PC-3 (cell line): ENCODE measurements at regions not wholly inside any gene's neighbourhood (a gene's known extent, or its start where the extent isn't known, plus 50 kb on each side); places are given as distances from the start of the nearest gene placed in this dataset.
"Not testable (repeated sequence)": the region's sequence is repeated elsewhere in the genome, so short reads cannot be mapped to it uniquely, and the experiment has no call there.

Source experiments
- ATAC-seq: fragments of 200-7000 bp; cut with Tn5 transposase; 2 replicates; pipeline ENCODE4 v1.9.1; 2020; ENCODE audit warnings: mild to moderate bottlenecking, moderate library complexity
- BruUV-seq: library from RNA; stranded (reverse); fragments of 400-500 nt; replicated peaks from 2 replicates; lab custom pipeline; 2021; lab: Mats Ljungman, UMichigan
- CTCF ChIA-PET: fragments of 300-600 bp; sonication (Branson Sonifier 250); formaldehyde crosslinking; loops from one replicate; lab custom pipeline; 2022; ENCODE audit warnings: antibody characterized with exemption; lab: Charles Lee
- POLR2A ChIA-PET: fragments of 300-600 bp; sonication (Branson Sonifier 250); formaldehyde crosslinking; loops from one replicate; lab custom pipeline; 2022; ENCODE audit warnings: antibody characterized with exemption; ENCODE audit not compliant: unreplicated experiment; lab: Charles Lee
- DNase-seq: peaks from one replicate; pipeline ENCODE4 v3.0.0-alpha.2; 2015
- H2AFZ ChIP-seq: fragments of 300-600 bp; sonication (generic); 2 replicates; pipeline ENCODE4 v1.6.0; 2016; ENCODE audit warnings: antibody characterized with exemption, low read length
- H3F3A ChIP-seq: fragments of 300-600 bp; sonication (generic); one replicate; pipeline ENCODE4 v1.6.0; 2017; ENCODE audit warnings: antibody characterized with exemption, low read length, control low read depth, mild to moderate bottlenecking; ENCODE audit not compliant: unreplicated experiment
- H3K27ac ChIP-seq: fragments of 300-600 bp; sonication (generic); 2 replicates; pipeline ENCODE4 v1.5.1; 2016; ENCODE audit warnings: mild to moderate bottlenecking, low read length
- H3K27me3 ChIP-seq: fragments of 300-600 bp; sonication (generic); 2 replicates; pipeline ENCODE4 v1.6.1; 2016; ENCODE audit warnings: low read length, mixed read lengths
- H3K36me3 ChIP-seq: fragments of 300-600 bp; sonication (generic); 2 replicates; pipeline ENCODE4 v1.6.1; 2016; ENCODE audit warnings: low read depth, mixed run types, low read length, mixed read lengths
- H3K4me1 ChIP-seq: fragments of 300-600 bp; sonication (generic); 2 replicates; pipeline ENCODE4 v1.5.1; 2016; ENCODE audit warnings: low read length; ENCODE audit not compliant: insufficient read depth
- H3K4me2 ChIP-seq: fragments of 300-600 bp; sonication (generic); 2 replicates; pipeline ENCODE4 v1.6.0; 2016; ENCODE audit warnings: low read length
- H3K4me3 ChIP-seq: fragments of 300-600 bp; sonication (generic); 2 replicates; pipeline ENCODE4 v1.5.1; 2016; ENCODE audit warnings: mild to moderate bottlenecking, low read length, mixed read lengths
- H3K79me2 ChIP-seq: fragments of 300-600 bp; sonication (generic); 2 replicates; pipeline ENCODE4 v1.6.1; 2017; ENCODE audit warnings: low read length, mixed read lengths
- H3K9ac ChIP-seq: fragments of 300-600 bp; sonication (generic); 2 replicates; pipeline ENCODE4 v1.6.0; 2016; ENCODE audit warnings: mild to moderate bottlenecking, low read length
- H3K9me2 ChIP-seq: fragments of 300-600 bp; sonication (generic); replicated peaks from 2 replicates; pipeline ENCODE4 v1.6.1; 2016; ENCODE audit warnings: mixed run types, low read length, mixed read lengths
- H3K9me3 ChIP-seq: fragments of 300-600 bp; sonication (generic); 2 replicates; pipeline ENCODE4 v1.6.1; 2016; ENCODE audit warnings: low read length, mixed read lengths
- H4K20me1 ChIP-seq: fragments of 300-600 bp; sonication (generic); 2 replicates; pipeline ENCODE4 v1.6.1; 2016; ENCODE audit warnings: low read length, mixed read lengths
- EZH2 ChIP-seq: fragments of 300-600 bp; sonication (generic); IDR thresholded peaks from one replicate; pipeline ENCODE4 v1.6.1; 2017; ENCODE audit warnings: antibody characterized with exemption, mild to moderate bottlenecking, low read length; ENCODE audit not compliant: unreplicated experiment
- EZH2phosphoT487 ChIP-seq: fragments of 300-600 bp; sonication (generic); IDR thresholded peaks from 2 replicates; pipeline ENCODE4 v1.6.1; 2018; ENCODE audit warnings: mild to moderate bottlenecking, antibody characterized with exemption, low read length, borderline replicate concordance
- intact Hi-C: fragments of 100-400 bp; cut with micrococcal nuclease; formaldehyde crosslinking; loops from 2 replicates; pipeline ENCODE4 v1.9.0; 2023
- TF ChIP-seq, protein P1 (sequence below): fragments of 300-600 bp; sonication (generic); conservative IDR thresholded peaks from 2 replicates; pipeline ENCODE4 v1.5.1; 2017; ENCODE audit warnings: antibody characterized with exemption, low read depth, mild to moderate bottlenecking, low read length

- H3K9me2 ChIP-seq, result no peaks in the 10 kb centered on the region
- no peak overlapping the region for H3K4me2 ChIP-seq
- no peak overlapping the region for H3K9ac ChIP-seq
- no peaks in the 10 kb centered on the region for H3F3A ChIP-seq
- no peaks in the 10 kb centered on the region for H3K4me1 ChIP-seq
- H3K4me3 ChIP-seq, result no peak overlapping the region
- no peaks in the 10 kb centered on the region for H3K36me3 ChIP-seq
- intact Hi-C loops, result no loop called here
- H3K27ac ChIP-seq, result no peak overlapping the region
- TF ChIP-seq, protein P1, sequence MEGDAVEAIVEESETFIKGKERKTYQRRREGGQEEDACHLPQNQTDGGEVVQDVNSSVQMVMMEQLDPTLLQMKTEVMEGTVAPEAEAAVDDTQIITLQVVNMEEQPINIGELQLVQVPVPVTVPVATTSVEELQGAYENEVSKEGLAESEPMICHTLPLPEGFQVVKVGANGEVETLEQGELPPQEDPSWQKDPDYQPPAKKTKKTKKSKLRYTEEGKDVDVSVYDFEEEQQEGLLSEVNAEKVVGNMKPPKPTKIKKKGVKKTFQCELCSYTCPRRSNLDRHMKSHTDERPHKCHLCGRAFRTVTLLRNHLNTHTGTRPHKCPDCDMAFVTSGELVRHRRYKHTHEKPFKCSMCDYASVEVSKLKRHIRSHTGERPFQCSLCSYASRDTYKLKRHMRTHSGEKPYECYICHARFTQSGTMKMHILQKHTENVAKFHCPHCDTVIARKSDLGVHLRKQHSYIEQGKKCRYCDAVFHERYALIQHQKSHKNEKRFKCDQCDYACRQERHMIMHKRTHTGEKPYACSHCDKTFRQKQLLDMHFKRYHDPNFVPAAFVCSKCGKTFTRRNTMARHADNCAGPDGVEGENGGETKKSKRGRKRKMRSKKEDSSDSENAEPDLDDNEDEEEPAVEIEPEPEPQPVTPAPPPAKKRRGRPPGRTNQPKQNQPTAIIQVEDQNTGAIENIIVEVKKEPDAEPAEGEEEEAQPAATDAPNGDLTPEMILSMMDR, result no peak
- TF ChIP-seq EZH2phosphoT487 (no peak), EZH2 (no peak)
- H4K20me1 ChIP-seq, result no peaks in the 10 kb centered on the region
- H3K79me2 ChIP-seq, result peaks cover 6% of the 10 kb centered on the region
- ATAC-seq, result no peak
- no peak overlapping the region for H2AFZ ChIP-seq
- H3K9me3 ChIP-seq, result no peaks in the 10 kb centered on the region
- DNase-seq, result no peak
- ChIA-PET CTCF (no interaction called here), POLR2A (no interaction called here)
- no TSS peak for BruUV-seq
- H3K27me3 ChIP-seq, result no peaks in the 10 kb centered on the region
Measured at GRCh38 chr16:21524068-21524751, 75.2 kb upstream of the METTL9 start.

DNA sequence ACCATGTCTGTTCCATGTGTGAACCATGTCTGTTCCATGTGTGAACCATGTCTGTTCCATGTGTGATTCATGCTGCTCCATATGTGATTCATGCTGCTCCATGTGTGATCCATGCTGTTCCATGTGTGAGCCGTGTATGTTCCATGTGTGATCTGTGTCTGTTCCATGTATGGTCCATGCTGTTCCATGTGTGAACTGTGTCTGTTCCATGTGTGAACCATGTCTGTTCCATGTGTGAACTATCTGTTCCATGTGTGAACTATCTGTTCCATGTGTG, 74.7 kb upstream of the METTL9 start:
- intact Hi-C loops, H3K79me2 ChIP-seq, POLR2A ChIA-PET, H3K27me3 ChIP-seq, H2AFZ ChIP-seq, CTCF ChIA-PET, ATAC-seq, DNase-seq, H3K9me2 ChIP-seq, H3K4me2 ChIP-seq, H4K20me1 ChIP-seq, H3K27ac ChIP-seq, H3K9me3 ChIP-seq, BruUV-seq, H3K9ac ChIP-seq, H3F3A ChIP-seq, H3K4me1 ChIP-seq, H3K36me3 ChIP-seq, H3K4me3 ChIP-seq: not testable (repeated sequence)

DNA sequence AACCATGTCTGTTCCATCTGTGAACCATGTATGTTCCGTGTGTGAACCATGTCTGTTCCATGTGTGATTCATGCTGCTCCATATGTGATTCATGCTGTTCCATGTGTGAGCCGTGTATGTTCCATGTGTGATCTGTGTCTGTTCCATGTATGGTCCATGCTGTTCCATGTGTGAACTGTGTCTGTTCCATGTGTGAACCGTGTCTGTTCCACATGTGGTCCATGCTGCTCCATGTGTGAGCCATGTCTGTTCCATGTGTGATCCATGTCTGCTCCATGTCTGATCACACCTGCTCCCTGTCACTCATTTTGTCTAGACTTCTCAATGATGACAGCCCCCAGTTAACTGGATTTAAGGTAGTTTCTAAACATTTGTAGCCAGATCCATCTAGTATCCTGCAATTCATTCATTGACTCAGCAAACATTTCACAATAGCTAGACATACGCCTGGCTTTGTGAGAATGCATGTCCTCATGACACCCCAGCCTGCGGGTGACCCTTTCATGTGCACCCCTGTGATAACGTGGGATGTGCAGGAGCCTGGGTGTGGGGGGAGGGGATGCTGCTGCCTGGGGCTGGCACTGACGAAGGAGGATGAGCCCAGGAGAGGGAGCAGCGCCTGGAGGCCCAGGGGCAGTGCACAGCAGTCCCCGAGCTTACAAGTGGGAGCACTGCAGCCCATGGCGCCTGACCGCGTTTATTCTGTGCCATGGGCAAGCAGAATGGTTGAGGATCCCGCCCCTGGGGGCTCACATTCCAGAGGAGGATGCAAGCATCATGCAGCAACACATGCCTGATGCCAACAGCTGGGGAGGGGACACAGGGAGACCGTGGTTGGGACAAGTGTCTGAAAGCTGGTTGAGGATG, 74.1 kb upstream of the METTL9 start:
- H3K27ac ChIP-seq, result not testable (repeated sequence)

GRCh38 chr16:21525956-21526922, 73.1 kb upstream of the METTL9 start:
- H3K9me3 ChIP-seq, H3K4me3 ChIP-seq, BruUV-seq, H3K27ac ChIP-seq, intact Hi-C loops, H3K4me1 ChIP-seq, DNase-seq, H3K4me2 ChIP-seq, H3K36me3 ChIP-seq, H3F3A ChIP-seq, H4K20me1 ChIP-seq, H3K9ac ChIP-seq, H2AFZ ChIP-seq, ATAC-seq, H3K9me2 ChIP-seq, CTCF ChIA-PET, H3K79me2 ChIP-seq, H3K27me3 ChIP-seq, POLR2A ChIA-PET: not testable (repeated sequence)

More for the DNA sequence above, 74.1 kb upstream of the METTL9 start:
- H4K20me1 ChIP-seq, ATAC-seq, H3K36me3 ChIP-seq, H3K9me2 ChIP-seq, H3K27me3 ChIP-seq, H3K79me2 ChIP-seq, DNase-seq, intact Hi-C loops, H3F3A ChIP-seq, CTCF ChIA-PET, H3K4me2 ChIP-seq, POLR2A ChIA-PET, BruUV-seq, H3K9me3 ChIP-seq, H2AFZ ChIP-seq, H3K9ac ChIP-seq, H3K4me1 ChIP-seq, H3K4me3 ChIP-seq: not testable (repeated sequence)
